ENCODE measurements at regions not wholly inside any gene's neighbourhood (a gene's known extent, or its start where the extent isn't known, plus 50 kb on each side); places are given as distances from the start of the nearest gene placed in this dataset.

DNA sequence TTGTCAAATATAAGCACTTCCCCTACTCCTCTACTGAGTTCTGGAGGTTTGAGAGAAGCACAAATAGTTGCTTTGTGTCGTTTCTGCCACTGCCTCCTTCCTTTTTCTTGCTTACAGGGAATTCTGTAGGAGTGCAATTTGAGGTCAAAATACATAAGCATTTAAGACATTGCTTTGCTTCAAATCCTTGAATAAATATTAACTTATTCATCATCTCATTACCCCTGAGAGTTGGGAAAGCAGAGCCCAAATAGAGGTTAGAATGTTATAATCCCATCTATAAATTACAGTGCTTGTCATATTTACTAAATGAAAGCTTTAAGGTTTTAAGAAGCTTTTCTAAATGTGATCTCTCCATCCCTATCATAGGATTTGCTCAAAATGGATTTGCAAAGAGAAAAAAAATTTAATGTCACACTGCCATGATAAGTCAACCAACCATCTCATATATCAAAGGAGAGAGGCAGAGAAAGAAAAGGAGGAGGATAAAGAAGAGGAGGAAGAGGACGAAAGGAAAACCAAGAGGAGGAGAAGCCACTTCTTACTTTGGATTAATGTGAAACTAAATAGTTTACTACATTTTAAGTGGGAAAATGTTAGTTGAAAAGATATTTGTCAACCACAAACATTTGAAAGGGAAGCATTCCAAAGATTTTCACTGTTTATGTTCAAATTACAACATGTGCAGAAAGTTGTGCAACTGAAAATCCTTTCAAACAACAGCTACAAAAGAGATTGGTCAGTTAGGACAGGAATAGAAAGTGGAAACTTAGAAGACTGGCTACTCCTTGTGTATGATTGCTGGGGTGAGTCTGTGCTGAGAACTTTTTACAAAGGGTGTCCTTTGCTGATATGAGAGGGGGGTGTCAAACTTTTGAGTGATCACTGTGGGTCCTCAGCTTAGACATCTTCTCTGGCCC is 277.3 kb upstream of the FN1 start:
- Histone ChIP-seq H3K27me3 (ENCODE audit: control insufficient read depth, insufficient read depth, low read length) (no peaks in the 10 kb centered on the region), H3K27ac (ENCODE audit: low read length) (no peak overlapping the region), H3K36me3 (ENCODE audit: control insufficient read depth, insufficient read depth, low read length) (no peaks in the 10 kb centered on the region), H3K4me3 (ENCODE audit: low read length) (no peak overlapping the region), H3K9me3 (ENCODE audit: control insufficient read depth, insufficient read depth, low read length) (no peaks in the 10 kb centered on the region), H3K4me1 (ENCODE audit: control insufficient read depth, insufficient read depth, low read length) (no peaks in the 10 kb centered on the region)
- no peak for DNase-seq
- Mint-ChIP-seq H3K27me3 (ENCODE audit: low read depth in 2 of 2) (peaks cover 12 to 13% of the 10 kb centered on the region in 2 donors), H3K9me3 (no peaks in the 10 kb centered on the region), H3K36me3 (no peaks in the 10 kb centered on the region), H3K27ac (no peak overlapping the region), H3K4me1 (no peaks in the 10 kb centered on the region), H3K4me3 (no peak overlapping the region)
- no CpG with 5 or more reads among the region's 2 CpGs for WGBS (ENCODE audit: insufficient coverage)
- no peak for ATAC-seq
- intact Hi-C loops (cut with micrococcal nuclease), result no loop called here
- TF ChIP-seq CTCF (IDR thresholded peaks at IDR 0.05), result no peak

DNA sequence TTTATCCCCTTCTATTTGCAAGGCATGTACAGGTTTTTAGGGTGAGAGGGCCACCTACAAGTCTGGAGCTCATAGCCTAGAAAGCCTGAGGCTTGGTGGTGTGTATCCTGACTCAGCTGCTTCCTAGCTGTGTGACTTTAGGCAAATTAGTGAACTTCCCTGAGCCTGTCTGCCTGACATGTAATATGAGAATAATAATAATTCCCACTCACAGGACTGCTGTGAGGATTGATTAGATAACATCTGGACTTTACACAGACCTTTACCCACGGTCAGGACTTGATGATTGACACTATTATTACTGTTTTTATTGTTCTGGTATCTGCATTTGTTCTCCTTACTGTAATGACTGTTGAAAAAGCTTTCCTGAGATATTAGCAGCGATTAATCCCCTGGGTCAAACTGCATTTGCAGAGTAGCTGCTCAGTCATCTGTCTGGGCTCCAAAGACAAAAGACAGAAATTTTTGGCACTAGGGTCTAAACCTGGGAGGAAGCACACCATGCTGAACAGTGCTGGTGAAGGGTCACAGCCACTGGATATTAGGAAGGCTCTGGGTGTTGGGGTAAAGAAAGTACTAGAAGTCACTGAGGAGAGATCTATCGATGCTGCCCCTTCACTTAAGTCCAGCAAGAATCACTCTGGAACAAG is 276.5 kb upstream of the FN1 start:
- DNase-seq (no peak), ATAC-seq (no peak)
- no peaks in the 10 kb centered on the region for H3K9me3 ChIP-seq (ENCODE audit: control insufficient read depth, insufficient read depth, low read length)
- no peak overlapping the region for H3K27ac ChIP-seq (ENCODE audit: low read length)
- Mint-ChIP-seq H3K27ac (no peak overlapping the region), H3K9me3 (no peaks in the 10 kb centered on the region), H3K4me1 (no peaks in the 10 kb centered on the region), H3K36me3 (no peaks in the 10 kb centered on the region), H3K4me3 (no peak overlapping the region), H3K27me3 (ENCODE audit: low read depth in 2 of 2) (peaks cover 12% of the 10 kb centered on the region in 2 donors)
- H3K4me1 ChIP-seq (ENCODE audit: control insufficient read depth, insufficient read depth, low read length), result no peaks in the 10 kb centered on the region
- H3K4me3 ChIP-seq (ENCODE audit: low read length), result no peak overlapping the region
- no peak for TF ChIP-seq CTCF (IDR thresholded peaks at IDR 0.05)
- H3K36me3 ChIP-seq (ENCODE audit: control insufficient read depth, insufficient read depth, low read length), result no peaks in the 10 kb centered on the region
- WGBS (ENCODE audit: insufficient coverage), result 91% methylated on average over 1 of the region's 3 CpGs
- H3K27me3 ChIP-seq (ENCODE audit: control insufficient read depth, insufficient read depth, low read length), result no peaks in the 10 kb centered on the region
- intact Hi-C loops (cut with micrococcal nuclease), result no loop called here

DNA sequence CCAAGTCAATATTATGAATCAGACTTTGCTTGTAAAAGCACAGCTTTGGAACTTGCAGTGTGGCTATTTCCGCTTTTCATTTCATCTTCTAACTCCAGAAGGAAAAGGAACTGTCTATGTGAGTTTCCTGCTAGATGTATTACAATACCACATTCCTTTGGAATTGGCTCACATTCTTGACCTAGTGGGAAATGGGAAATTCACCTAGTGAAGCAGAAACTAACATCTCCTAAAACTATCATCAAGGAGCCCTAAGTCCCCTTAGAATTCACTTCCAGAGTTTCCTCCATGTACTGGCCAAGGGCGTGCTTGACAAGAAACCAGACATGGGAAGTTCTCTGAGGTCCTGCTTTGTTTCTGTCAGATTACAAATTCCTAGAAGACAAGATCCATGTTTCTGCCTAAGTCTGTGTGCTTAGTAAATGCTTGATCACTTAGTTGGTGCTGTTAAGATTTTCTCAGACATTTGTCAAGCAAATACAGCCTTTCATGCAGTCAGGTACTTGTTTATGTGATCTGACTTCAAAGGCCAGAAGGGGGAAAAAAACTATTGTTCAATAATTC is 275.7 kb upstream of the FN1 start:
- Histone ChIP-seq H3K27me3 (ENCODE audit: control insufficient read depth, insufficient read depth, low read length) (no peaks in the 10 kb centered on the region), H3K9me3 (ENCODE audit: control insufficient read depth, insufficient read depth, low read length) (no peaks in the 10 kb centered on the region), H3K4me1 (ENCODE audit: control insufficient read depth, insufficient read depth, low read length) (no peaks in the 10 kb centered on the region), H3K4me3 (ENCODE audit: low read length) (no peak overlapping the region), H3K36me3 (ENCODE audit: control insufficient read depth, insufficient read depth, low read length) (no peaks in the 10 kb centered on the region), H3K27ac (ENCODE audit: low read length) (no peak overlapping the region)
- Mint-ChIP-seq H3K36me3 (no peaks in the 10 kb centered on the region), H3K27ac (no peak overlapping the region), H3K27me3 (ENCODE audit: low read depth in 2 of 2) (peaks cover 8% of the 10 kb centered on the region in 2 donors), H3K4me3 (no peak overlapping the region), H3K9me3 (no peaks in the 10 kb centered on the region), H3K4me1 (no peaks in the 10 kb centered on the region)
- ATAC-seq (no peak), DNase-seq (no peak)
- TF ChIP-seq CTCF (IDR thresholded peaks at IDR 0.05), result no peak
- 50% methylated on average over 2 of the region's 2 CpGs for WGBS (ENCODE audit: insufficient coverage)
- intact Hi-C loops (cut with micrococcal nuclease), result no loop called here

Measured in natural killer cell (primary cell).